ENCODE measurements at regions not wholly inside any gene's neighbourhood (a gene's known extent, or its start where the extent isn't known, plus 50 kb on each side); places are given as distances from the start of the nearest gene placed in this dataset.

DNA sequence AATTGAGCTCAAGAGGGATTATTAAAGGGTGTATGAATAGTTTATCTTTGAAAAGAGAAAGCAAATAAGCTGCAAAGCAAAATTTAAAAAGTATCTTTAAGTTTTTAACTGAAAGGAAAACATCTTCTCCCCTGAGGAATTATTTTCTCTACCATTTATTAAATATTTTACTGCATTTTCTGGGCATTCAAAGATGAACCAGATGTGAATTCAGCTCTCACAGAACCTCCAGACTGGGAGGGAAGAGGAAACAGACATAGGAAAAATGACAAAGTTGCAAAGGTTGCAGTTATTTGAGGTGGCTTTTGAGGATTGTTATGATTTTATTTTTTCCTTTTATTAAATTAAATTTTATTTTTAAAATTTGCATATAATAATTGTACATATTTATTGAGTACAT is 122.7 kb upstream of the SESN3 start:
- peaks cover 2% of the 10 kb centered on the region for H3K4me1 Mint-ChIP-seq
- H3K27ac Mint-ChIP-seq: no peak overlapping the region
- H3K27me3 Mint-ChIP-seq (ENCODE audit: low read depth): no peaks in the 10 kb centered on the region
- peaks cover 27% of the 10 kb centered on the region for H3K9me3 Mint-ChIP-seq
- H3K36me3 Mint-ChIP-seq: peaks cover 4% of the 10 kb centered on the region
- no peak overlapping the region for H3K4me3 Mint-ChIP-seq
- no peak for DNase-seq (ENCODE audit: low spot score in 2 of 2, unreplicated experiment in 2 of 2)
- TF ChIP-seq, protein P1, sequence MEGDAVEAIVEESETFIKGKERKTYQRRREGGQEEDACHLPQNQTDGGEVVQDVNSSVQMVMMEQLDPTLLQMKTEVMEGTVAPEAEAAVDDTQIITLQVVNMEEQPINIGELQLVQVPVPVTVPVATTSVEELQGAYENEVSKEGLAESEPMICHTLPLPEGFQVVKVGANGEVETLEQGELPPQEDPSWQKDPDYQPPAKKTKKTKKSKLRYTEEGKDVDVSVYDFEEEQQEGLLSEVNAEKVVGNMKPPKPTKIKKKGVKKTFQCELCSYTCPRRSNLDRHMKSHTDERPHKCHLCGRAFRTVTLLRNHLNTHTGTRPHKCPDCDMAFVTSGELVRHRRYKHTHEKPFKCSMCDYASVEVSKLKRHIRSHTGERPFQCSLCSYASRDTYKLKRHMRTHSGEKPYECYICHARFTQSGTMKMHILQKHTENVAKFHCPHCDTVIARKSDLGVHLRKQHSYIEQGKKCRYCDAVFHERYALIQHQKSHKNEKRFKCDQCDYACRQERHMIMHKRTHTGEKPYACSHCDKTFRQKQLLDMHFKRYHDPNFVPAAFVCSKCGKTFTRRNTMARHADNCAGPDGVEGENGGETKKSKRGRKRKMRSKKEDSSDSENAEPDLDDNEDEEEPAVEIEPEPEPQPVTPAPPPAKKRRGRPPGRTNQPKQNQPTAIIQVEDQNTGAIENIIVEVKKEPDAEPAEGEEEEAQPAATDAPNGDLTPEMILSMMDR (IDR thresholded peaks at IDR 0.05; ENCODE audit: unreplicated experiment): no peak

DNA sequence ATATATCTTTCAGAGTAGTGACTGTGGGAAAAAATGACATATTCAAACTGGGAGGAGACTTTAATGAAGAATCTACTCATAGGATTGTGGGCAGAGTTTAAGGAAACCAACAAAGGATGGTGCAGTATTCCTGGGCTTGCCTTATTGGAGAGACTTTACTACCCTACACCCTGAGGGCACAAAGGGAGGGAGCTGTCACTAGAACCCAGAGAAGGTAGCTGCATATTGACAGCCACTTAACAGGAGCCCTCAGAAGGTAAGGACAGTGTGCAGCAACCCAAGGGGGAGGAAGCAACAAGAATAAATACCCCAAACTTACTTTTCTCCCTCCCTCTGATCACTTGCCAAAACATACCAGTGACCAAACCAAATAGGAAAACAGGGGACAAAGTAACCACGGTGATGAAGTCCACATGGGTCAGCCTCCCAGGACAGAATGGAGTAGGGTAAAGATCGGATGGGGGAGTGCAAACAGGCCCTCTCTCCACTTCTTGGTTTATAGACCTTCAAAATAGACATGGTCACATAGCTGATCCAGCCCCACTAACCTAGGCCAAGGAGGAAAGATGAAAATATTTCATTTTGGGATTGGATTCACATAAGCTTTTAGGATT is 121.8 kb upstream of the SESN3 start:
- Mint-ChIP-seq H3K27me3 (ENCODE audit: low read depth) (no peaks in the 10 kb centered on the region), H3K9me3 (peaks cover 35% of the 10 kb centered on the region), H3K4me3 (no peak overlapping the region), H3K27ac (no peak overlapping the region), H3K4me1 (peaks cover 2% of the 10 kb centered on the region), H3K36me3 (peaks cover 8% of the 10 kb centered on the region)
- DNase-seq (ENCODE audit: low spot score in 2 of 2, unreplicated experiment in 2 of 2): no peak
- TF ChIP-seq, protein P1 (IDR thresholded peaks at IDR 0.05; ENCODE audit: unreplicated experiment): no peak

DNA sequence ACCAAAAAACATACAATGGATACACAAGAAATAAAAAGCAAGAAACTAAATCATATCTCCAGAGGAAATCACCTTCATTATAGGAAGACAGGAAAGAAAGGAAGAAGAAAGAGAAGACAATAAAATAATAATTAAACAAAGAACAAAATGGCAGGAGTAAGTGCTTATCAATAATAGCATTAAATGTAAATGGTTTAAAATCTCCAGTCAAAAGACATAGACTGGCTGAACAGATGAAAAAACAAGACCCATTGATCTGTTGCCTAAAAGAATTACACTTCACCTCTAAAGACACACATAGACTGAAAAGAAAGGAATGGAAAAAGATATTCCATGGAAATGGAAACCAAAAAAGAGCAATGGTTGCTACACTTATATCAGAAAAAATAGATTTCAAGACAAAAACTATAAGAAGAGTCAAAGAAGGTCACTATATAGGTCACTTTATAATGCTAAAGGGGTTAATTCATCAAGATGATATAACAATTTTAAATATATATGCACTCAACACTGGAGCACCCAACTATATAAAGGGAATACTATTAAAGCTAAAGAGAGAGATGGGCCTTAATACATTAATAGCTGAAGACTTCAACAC is 118.4 kb upstream of the SESN3 start:
- peaks cover 2% of the 10 kb centered on the region for H3K4me1 Mint-ChIP-seq
- H3K27ac Mint-ChIP-seq: no peak overlapping the region

DNA sequence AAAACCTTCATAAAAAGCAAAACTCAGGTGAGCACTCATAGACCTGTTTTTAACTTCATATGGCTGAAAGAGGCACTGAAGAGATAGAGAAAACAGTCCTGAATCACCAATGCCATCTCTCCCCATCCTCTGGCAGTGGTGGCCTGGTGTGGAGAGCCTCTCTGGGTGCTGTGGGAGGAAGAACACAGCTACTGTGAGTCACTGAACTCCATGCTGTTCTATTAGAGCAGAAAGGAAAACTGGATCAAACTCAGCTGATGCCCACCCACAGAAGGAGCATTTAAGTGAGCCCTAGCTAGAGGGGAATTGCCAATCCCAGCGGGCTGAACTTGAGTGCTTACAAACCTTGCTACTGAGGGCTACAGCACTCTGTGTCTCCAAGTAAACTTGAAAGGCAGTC is 115.3 kb upstream of the SESN3 start:
- DNase-seq (ENCODE audit: low spot score in 2 of 2, unreplicated experiment in 2 of 2): no peak
- TF ChIP-seq, protein P1 (IDR thresholded peaks at IDR 0.05; ENCODE audit: unreplicated experiment): no peak
- Mint-ChIP-seq H3K9me3 (peaks cover 34% of the 10 kb centered on the region), H3K27ac (no peak overlapping the region), H3K36me3 (peaks cover 8% of the 10 kb centered on the region), H3K4me1 (peaks cover 7% of the 10 kb centered on the region), H3K4me3 (no peak overlapping the region), H3K27me3 (ENCODE audit: low read depth) (no peaks in the 10 kb centered on the region)

More for the DNA sequence above, 118.4 kb upstream of the SESN3 start:
- Mint-ChIP-seq H3K4me3 (no peak overlapping the region), H3K27me3 (ENCODE audit: low read depth) (no peaks in the 10 kb centered on the region), H3K36me3 (peaks cover 8% of the 10 kb centered on the region), H3K9me3 (peaks cover 36% of the 10 kb centered on the region)
- no peak for DNase-seq (ENCODE audit: low spot score in 2 of 2, unreplicated experiment in 2 of 2)
- TF ChIP-seq, protein P1 (IDR thresholded peaks at IDR 0.05; ENCODE audit: unreplicated experiment): no peak

DNA sequence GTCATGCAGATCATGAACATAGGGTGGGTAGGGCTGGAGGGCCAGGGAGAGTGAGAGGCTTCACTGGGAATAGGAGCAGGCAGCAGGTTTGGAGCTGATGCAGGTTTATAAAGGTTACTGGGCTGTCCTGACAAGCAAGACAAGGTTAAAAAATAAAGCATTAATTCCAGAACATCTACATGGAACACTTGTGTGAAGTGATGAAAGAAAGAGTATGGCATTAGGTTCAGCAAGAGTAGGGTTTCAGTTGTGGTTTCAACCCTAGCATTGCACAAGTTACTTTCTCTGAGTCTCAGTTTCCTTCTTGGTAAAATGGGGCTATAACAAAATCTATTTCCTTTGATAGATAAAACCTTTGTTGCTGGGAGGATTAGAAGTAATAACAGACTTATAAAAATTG is 114.6 kb upstream of the SESN3 start:
- peaks cover 14% of the 10 kb centered on the region for H3K4me1 Mint-ChIP-seq
- H3K27me3 Mint-ChIP-seq (ENCODE audit: low read depth): no peaks in the 10 kb centered on the region
- H3K4me3 Mint-ChIP-seq: no peak overlapping the region
- H3K9me3 Mint-ChIP-seq: peaks cover 28% of the 10 kb centered on the region
- H3K36me3 Mint-ChIP-seq: peaks cover 8% of the 10 kb centered on the region
- DNase-seq (ENCODE audit: low spot score in 2 of 2, unreplicated experiment in 2 of 2): no peak
- TF ChIP-seq, protein P1 (IDR thresholded peaks at IDR 0.05; ENCODE audit: unreplicated experiment): no peak
- no peak overlapping the region for H3K27ac Mint-ChIP-seq
